Inflammatory macrophage treated with lipopolysaccharide for 4 hours (primary cell): ENCODE measurements at regions not wholly inside any gene's neighbourhood (a gene's known extent, or its start where the extent isn't known, plus 50 kb on each side); places are given as distances from the start of the nearest gene placed in this dataset.

Experiments
- DNase-seq: peaks from one replicate; pipeline ENCODE4 v3.0.0-alpha.2; 2020

GRCh38 chr9:103949096-103949495, 145.0 kb upstream of the SMC2 start:
- no peak for DNase-seq

GRCh38 chr9:103977163-103977562, 116.9 kb upstream of the SMC2 start:
- no peak for DNase-seq

- peak; percentile 74 for DNase-seq
These were observed 115.7 kb upstream of the SMC2 start for GRCh38 chr9:103978396-103978795.

- DNase-seq, result no peak
These were observed 112.2 kb upstream of the SMC2 start for GRCh38 chr9:103981912-103982311.

- peak; percentile 50 for DNase-seq
These were observed 109.0 kb upstream of the SMC2 start for GRCh38 chr9:103985077-103985476.

GRCh38 chr9:103988821-103989220, 105.3 kb upstream of the SMC2 start:
- no peak for DNase-seq

- no peak for DNase-seq
These were observed 103.8 kb upstream of the SMC2 start for GRCh38 chr9:103990311-103990710.

GRCh38 chr9:103991001-103991400, 103.1 kb upstream of the SMC2 start:
- no peak for DNase-seq

GRCh38 chr9:103991698-103992097, 102.4 kb upstream of the SMC2 start:
- peak; percentile 42 for DNase-seq

- peak; percentile 84 for DNase-seq
These were observed 101.0 kb upstream of the SMC2 start for GRCh38 chr9:103992938-103993579.

GRCh38 chr9:103997856-103998370, 96.2 kb upstream of the SMC2 start:
- no peak for DNase-seq

GRCh38 chr9:103999375-104000062, 94.6 kb upstream of the SMC2 start:
- no peak for DNase-seq

GRCh38 chr9:104009826-104010225, 84.3 kb upstream of the SMC2 start:
- DNase-seq, result peak; percentile 63

- DNase-seq, result no peak
These were observed 72.0 kb upstream of the SMC2 start for GRCh38 chr9:104022083-104022482.

- peak; percentile 45 for DNase-seq
These were observed 69.0 kb upstream of the SMC2 start for GRCh38 chr9:104025104-104025503.

GRCh38 chr9:104025945-104026344, 68.2 kb upstream of the SMC2 start:
- no peak for DNase-seq

- DNase-seq, result no peak
These were observed 66.8 kb upstream of the SMC2 start for GRCh38 chr9:104027295-104027694.

- DNase-seq, result no peak
These were observed 65.3 kb upstream of the SMC2 start for GRCh38 chr9:104028827-104029226.
